ENCODE measurements at regions not wholly inside any gene's neighbourhood (a gene's known extent, or its start where the extent isn't known, plus 50 kb on each side); places are given as distances from the start of the nearest gene placed in this dataset.
"Not testable (repeated sequence)": the region's sequence is repeated elsewhere in the genome, so short reads cannot be mapped to it uniquely, and the experiment has no call there.

DNA sequence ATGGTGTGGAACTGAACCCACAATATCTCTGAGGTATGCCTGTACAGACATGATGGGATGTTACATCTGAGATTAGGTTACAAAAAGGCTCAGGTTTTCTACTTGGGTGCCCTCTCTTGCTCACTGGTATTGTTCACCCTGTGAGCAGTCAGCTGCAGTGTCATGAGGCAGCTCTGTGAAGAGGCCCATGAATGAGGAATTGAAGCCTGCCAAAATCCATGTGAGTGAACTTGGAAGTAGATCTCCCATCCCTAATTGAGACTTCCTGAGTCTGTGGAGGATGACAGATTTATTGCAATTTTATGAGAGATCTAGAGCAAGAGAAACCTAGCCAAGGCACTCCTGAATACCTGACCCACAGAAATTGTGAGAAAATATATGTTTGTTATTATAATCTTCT, 404.9 kb upstream of the ZEB2 start:
- Mint-ChIP-seq H3K4me3 (no peak overlapping the region), H3K9me3 (no peaks in the 10 kb centered on the region), H3K4me1 (ENCODE audit: low read depth) (no peaks in the 10 kb centered on the region), H3K36me3 (ENCODE audit: low read depth) (no peaks in the 10 kb centered on the region), H3K27me3 (ENCODE audit: low read depth) (no peaks in the 10 kb centered on the region), H3K27ac (no peak overlapping the region)

DNA sequence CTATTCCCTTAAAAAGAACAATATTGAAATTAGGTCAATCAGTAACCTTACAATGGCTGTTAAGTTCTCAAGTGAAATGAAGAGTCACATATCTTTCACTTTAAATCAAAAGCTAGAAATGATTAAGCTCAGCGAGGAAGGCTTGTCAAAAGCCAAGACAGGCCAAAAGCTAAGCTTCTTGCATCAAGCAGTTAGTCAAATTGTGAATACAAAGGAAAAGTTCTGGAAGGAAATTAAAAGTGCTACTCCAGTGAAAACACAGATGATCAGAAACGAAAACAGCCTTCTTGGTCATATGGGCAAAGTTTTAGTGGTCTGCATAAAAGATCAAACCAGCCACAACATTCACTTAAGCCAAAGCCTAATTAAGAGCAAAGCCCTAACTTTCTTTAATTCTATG, 402.6 kb upstream of the ZEB2 start:
- Mint-ChIP-seq H3K27me3 (ENCODE audit: low read depth) (no peaks in the 10 kb centered on the region), H3K36me3 (ENCODE audit: low read depth) (no peaks in the 10 kb centered on the region), H3K4me1 (ENCODE audit: low read depth) (no peaks in the 10 kb centered on the region), H3K9me3 (no peaks in the 10 kb centered on the region), H3K4me3 (no peak overlapping the region), H3K27ac (no peak overlapping the region)

DNA sequence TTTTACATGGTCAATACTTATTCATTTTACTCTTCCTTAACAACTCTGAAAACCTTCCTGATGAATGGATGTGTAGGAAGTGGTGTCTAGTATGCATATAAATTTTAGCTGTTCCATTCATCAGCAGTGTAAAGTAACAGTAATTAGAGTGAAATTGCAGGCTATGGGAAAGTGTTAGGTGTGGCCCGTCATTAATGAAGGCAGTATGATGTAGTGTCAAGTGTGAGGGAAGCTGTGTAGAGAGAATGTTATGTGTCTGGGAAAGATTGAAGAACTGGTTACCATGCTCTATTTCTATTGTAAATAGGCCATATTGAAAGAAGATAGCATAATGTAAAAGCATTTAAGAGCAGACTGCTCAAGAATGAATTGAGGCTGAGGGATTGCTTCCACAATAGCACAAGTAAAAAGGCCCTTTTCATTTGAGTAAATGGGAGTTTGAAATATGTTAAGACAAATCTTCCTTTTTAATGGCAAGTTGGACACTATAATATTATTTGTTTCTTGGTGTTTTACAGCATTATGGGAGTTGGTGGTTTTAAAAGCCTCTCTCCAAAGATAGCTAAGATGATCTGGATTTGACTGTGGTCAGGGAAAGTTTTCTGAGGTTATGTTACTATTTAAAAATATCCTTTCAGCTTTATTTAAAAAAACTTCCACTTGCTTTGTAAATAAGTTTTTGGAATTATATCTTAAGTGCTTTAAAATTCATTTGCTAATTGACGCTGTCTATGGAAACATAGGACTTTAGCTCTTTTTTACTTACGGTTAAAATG, 401.0 kb upstream of the ZEB2 start:
- H3K27me3 Mint-ChIP-seq (ENCODE audit: low read depth), result no peaks in the 10 kb centered on the region
- H3K4me1 Mint-ChIP-seq (ENCODE audit: low read depth), result no peaks in the 10 kb centered on the region
- H3K36me3 Mint-ChIP-seq (ENCODE audit: low read depth), result no peaks in the 10 kb centered on the region
- H3K4me3 Mint-ChIP-seq, result no peak overlapping the region
- H3K9me3 Mint-ChIP-seq, result no peaks in the 10 kb centered on the region
- H3K27ac Mint-ChIP-seq, result no peak overlapping the region

DNA sequence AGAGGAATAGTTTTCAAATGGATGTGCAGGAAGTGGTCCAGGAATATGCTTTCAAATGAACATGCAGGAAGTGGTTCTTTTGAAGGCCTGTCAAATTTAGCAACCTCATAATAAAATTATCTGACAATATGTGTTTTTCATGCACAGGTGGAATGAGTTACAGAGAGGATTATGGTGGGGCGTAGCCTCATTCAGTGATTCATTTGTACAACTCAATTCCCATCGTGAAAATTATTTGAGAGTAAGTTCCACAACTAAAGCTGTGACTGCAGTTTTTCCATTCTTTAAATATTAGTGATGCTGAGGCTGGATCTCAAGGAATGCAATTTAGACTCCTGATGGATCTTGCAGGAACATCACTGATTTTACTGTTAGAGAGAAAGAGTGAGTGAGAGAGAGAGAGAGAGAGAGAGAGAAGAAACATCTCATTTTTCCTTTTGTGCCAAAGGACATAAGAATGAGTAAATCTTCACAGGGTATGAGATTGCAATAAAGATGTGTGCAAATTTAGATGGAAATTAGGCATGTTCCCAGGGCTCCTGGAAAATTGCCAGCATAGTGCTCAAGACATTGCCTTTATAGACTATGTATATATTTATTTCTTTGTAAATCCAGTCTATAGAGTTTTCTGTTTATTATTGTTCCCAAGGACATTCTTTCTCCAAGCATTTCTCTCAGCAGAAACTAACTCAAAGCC, 394.9 kb upstream of the ZEB2 start:
- Mint-ChIP-seq H3K27me3 (ENCODE audit: low read depth) (no peaks in the 10 kb centered on the region), H3K27ac (no peak overlapping the region), H3K4me3 (no peak overlapping the region), H3K4me1 (ENCODE audit: low read depth) (no peaks in the 10 kb centered on the region), H3K9me3 (no peaks in the 10 kb centered on the region), H3K36me3 (ENCODE audit: low read depth) (no peaks in the 10 kb centered on the region)

DNA sequence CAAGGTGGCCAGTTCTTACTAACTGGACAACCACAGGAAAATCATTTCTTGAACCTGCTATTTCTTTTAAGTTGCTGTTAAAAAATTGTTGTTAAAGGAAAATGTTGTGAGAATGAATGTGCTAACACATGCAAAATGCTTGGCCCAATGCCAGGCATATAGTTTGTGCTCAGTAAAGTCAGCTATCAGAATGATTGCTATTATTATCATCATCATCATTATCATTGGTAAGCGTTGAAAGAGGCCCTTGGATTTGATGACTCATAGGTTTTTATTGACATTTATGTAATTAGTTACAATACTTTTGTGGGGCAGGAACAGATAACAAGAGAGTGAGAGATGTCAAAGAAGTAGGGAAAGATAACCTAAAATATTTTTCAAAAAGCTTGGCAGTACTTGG, 394.2 kb upstream of the ZEB2 start:
- no peaks in the 10 kb centered on the region for H3K36me3 Mint-ChIP-seq (ENCODE audit: low read depth)
- no peaks in the 10 kb centered on the region for H3K9me3 Mint-ChIP-seq
- H3K27me3 Mint-ChIP-seq (ENCODE audit: low read depth), result no peaks in the 10 kb centered on the region
- no peaks in the 10 kb centered on the region for H3K4me1 Mint-ChIP-seq (ENCODE audit: low read depth)
- H3K4me3 Mint-ChIP-seq, result no peak overlapping the region
- H3K27ac Mint-ChIP-seq, result no peak overlapping the region

DNA sequence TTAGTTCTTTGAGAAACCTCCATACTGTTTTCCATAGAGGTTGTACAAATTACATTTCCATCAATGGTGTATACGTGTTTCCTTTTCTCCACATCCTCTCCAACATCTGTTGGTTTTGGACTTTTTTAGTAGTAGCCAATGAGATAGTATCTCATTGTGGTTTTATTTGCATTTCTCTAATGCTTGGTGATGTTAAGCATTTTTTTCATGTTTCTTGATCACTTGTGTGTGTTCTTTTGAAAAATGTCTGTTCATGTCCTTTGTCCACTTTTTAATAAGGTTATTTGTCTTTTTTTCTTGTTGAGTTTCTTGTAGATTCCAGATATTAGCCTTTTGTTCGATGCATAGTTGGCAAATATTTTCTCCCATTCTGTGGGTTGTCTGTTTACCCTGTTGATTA, 392.3 kb upstream of the ZEB2 start:
- Mint-ChIP-seq H3K27ac (no peak overlapping the region), H3K36me3 (ENCODE audit: low read depth) (no peaks in the 10 kb centered on the region), H3K9me3 (no peaks in the 10 kb centered on the region), H3K4me1 (ENCODE audit: low read depth) (no peaks in the 10 kb centered on the region), H3K4me3 (no peak overlapping the region), H3K27me3 (ENCODE audit: low read depth) (no peaks in the 10 kb centered on the region)

DNA sequence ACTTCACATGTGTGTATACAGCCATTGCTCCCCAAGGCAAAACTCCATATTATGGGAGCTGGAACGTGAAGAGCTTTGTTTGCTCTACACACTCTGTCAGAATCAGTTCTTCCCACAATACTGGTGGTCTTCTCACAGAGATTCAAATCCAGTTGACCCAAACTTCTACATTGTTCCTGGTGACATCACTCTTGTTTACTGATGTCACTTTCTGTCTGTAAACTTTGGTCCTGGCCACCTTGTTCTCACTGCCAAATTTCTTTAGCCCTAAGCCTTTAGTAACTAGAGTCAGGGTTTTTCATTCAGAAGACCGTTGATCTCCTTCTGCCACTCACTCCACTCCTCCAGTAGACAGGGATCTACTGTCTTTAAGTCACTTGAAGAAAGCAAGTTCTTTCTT, 386.0 kb upstream of the ZEB2 start:
- no peaks in the 10 kb centered on the region for H3K4me1 Mint-ChIP-seq (ENCODE audit: low read depth)
- H3K4me3 Mint-ChIP-seq, result no peak overlapping the region
- H3K9me3 Mint-ChIP-seq, result peaks cover 4% of the 10 kb centered on the region
- H3K36me3 Mint-ChIP-seq (ENCODE audit: low read depth), result peaks cover 1% of the 10 kb centered on the region
- no peaks in the 10 kb centered on the region for H3K27me3 Mint-ChIP-seq (ENCODE audit: low read depth)
- H3K27ac Mint-ChIP-seq, result no peak overlapping the region

DNA sequence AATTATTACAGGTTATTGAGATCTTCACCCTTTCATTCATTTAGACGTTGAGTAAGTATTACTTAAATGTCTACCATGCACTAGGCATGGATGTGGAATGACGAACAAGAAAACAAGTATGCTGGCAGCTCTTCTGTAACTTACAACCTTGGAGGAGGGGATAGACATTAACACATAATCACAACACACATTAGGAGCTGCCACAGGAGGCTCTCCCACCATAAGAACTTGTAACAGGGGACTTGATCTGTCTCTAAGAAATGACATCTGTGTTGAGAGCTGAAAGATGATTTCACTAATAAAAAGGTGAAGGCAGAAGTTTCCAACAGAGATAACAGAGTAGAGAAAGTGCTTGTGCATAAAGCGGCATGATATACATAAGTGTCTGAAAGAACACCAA, 384.7 kb upstream of the ZEB2 start:
- H3K4me1 Mint-ChIP-seq (ENCODE audit: low read depth), result no peaks in the 10 kb centered on the region

DNA sequence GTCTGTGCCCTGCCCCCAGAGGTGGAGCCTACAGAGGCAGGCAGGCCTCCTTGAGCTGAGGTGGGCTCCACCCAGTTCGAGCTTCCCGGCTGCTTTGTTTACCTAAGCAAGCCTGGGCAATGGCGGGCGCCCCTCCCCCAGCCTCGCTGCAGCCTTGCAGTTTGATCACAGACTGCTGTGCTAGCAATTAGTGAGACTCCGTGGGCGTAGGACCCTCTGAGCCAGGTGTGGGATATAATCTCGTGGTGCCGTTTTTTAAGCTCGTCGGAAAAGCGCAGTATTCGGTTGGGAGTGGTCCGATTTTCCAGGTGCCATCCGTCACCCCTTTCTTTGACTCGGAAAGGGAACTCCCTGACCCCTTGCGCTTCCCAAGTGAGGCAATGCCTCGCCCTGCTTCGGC, 383.1 kb upstream of the ZEB2 start:
- H3K36me3 Mint-ChIP-seq (ENCODE audit: low read depth), result not testable (repeated sequence)

More for the DNA sequence above, 384.7 kb upstream of the ZEB2 start:
- no peak overlapping the region for H3K27ac Mint-ChIP-seq
- peaks cover 1% of the 10 kb centered on the region for H3K36me3 Mint-ChIP-seq (ENCODE audit: low read depth)
- H3K9me3 Mint-ChIP-seq, result peaks cover 4% of the 10 kb centered on the region
- no peak overlapping the region for H3K4me3 Mint-ChIP-seq
- H3K27me3 Mint-ChIP-seq (ENCODE audit: low read depth), result no peaks in the 10 kb centered on the region

DNA sequence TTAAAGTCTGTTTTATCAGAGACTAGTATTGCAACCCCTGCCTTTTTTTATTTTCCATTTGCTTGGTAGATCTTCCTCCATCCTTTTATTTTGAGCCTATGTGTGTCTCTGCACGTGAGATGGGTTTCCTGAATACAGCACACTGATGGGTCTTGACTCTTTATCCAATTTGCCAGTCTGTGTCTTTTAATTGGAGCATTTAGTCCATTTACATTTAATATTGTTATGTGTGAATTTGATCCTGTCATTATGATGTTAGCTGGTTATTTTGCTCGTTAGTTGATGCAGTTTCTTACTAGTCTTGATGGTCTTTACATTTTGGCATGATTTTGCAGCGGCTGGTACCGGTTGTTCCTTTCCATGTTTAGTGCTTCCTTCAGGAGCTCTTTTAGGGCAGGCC, 381.5 kb upstream of the ZEB2 start:
- not testable (repeated sequence) for H3K4me3 Mint-ChIP-seq; H3K27me3 Mint-ChIP-seq (ENCODE audit: low read depth); H3K27ac Mint-ChIP-seq; H3K9me3 Mint-ChIP-seq; H3K4me1 Mint-ChIP-seq (ENCODE audit: low read depth); H3K36me3 Mint-ChIP-seq (ENCODE audit: low read depth)

More for the DNA sequence above, 383.1 kb upstream of the ZEB2 start:
- H3K9me3 Mint-ChIP-seq; H3K27me3 Mint-ChIP-seq (ENCODE audit: low read depth); H3K27ac Mint-ChIP-seq; H3K4me3 Mint-ChIP-seq; H3K4me1 Mint-ChIP-seq (ENCODE audit: low read depth): not testable (repeated sequence)

DNA sequence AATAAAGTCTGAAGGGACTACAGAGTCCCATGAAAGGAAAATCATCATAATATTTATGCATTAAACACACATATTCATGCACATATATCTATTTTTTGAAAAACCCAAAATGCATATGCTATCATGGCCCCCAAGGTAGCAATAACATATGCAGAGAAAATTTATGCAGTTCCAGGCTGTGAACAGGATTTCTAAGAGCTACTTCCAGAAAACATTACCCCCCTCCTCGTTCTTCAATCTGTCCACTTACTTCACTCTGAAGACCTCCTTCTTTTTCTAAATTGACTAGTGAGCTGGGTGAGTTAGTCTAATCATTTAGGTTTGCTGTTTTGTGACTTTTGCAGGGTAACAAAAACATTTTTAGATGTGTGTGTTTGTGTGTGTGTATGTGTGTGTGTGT, 376.4 kb upstream of the ZEB2 start:
- H3K9me3 Mint-ChIP-seq, result no peaks in the 10 kb centered on the region

DNA sequence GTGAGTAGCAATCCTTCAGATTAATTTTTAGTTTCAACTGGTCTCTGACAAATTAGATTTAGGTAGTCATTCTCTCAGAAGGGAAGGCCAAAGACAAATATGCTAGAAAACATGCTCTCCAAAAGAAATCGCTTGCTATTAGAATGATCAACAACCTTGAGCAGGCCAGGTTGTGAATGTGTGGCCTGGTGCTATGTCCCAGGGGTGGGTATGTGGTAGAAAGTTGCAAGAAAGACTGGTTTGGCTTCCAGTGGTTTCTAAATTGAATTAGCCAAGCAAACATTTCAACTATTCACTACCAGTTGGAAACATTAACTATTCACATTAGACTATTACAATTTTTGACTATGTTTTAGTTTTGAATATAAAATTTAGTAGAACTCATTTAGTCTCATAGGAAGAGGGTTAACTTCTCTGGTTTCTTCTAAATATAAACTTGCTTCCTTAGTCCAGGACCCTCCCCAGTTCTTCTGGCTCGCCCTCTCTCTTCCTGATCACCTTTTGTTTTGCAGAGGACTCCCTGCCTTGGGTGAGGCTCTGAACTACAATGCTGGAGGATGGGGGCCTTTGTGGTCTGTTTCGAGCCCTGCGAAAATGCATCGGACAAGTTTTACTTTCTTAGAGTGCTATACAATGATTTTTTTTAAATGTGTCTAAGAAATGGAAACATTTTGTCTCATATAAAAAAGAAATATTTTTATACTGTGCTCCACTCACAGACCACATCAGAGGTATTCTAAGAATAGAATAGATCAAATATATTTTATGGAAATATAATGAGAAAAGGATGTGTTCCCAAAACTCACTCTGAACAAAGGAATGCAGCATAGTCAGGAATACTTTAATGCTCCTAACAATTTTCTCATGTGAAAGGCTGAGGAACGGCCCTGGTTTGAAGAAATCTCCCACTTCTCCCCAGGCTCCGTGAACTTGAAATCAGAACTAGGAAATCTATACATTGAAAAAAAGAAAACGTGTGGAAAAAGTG, 375.0 kb upstream of the ZEB2 start:
- H3K9me3 Mint-ChIP-seq, result no peaks in the 10 kb centered on the region
- no peak overlapping the region for H3K4me3 Mint-ChIP-seq
- no peaks in the 10 kb centered on the region for H3K4me1 Mint-ChIP-seq (ENCODE audit: low read depth)
- H3K36me3 Mint-ChIP-seq (ENCODE audit: low read depth), result no peaks in the 10 kb centered on the region
- H3K27ac Mint-ChIP-seq, result no peak overlapping the region
- H3K27me3 Mint-ChIP-seq (ENCODE audit: low read depth), result no peaks in the 10 kb centered on the region

More for the DNA sequence above, 376.4 kb upstream of the ZEB2 start:
- no peaks in the 10 kb centered on the region for H3K4me1 Mint-ChIP-seq (ENCODE audit: low read depth)
- H3K27me3 Mint-ChIP-seq (ENCODE audit: low read depth), result no peaks in the 10 kb centered on the region
- no peak overlapping the region for H3K4me3 Mint-ChIP-seq
- H3K27ac Mint-ChIP-seq, result no peak overlapping the region
- H3K36me3 Mint-ChIP-seq (ENCODE audit: low read depth), result no peaks in the 10 kb centered on the region

DNA sequence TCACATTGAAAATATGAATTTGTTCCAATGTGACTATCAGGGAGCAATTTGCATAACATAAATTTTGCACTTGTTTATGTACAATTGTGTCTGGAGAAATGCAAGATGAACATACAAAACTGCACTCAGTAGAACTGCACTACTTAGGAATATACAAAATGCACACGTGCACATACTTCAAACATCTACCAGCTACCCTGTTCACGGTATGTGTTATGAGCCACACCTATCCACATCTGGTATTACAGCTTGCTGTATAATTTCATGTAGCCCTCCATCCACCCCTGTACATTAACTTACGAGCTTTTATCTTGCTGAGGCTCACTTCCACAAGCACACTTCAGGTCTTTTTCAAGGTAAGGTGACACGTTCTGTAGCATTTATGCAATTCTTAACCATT, 373.5 kb upstream of the ZEB2 start:
- Mint-ChIP-seq H3K27me3 (ENCODE audit: low read depth) (no peaks in the 10 kb centered on the region), H3K9me3 (no peaks in the 10 kb centered on the region), H3K27ac (no peak overlapping the region), H3K36me3 (ENCODE audit: low read depth) (no peaks in the 10 kb centered on the region), H3K4me3 (no peak overlapping the region), H3K4me1 (ENCODE audit: low read depth) (no peaks in the 10 kb centered on the region)

DNA sequence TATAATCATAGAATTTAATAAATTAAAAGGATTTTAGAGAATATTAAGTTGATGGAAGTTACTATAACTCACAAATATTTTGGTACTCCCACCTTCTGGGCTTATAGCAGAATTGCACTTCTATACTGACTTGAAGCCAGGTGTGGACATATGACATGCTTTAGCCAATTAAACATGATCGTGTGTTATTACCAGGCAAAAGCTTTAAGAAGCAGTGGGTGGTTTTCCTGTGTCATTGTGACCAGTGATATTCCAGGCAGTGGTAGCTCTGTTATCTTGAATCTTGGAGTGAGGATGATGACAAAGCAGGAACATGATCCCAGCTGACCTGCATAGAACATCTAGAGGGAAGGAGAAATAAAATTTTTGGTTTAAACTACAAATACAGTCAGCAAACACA, 370.9 kb upstream of the ZEB2 start:
- Mint-ChIP-seq H3K36me3 (ENCODE audit: low read depth) (no peaks in the 10 kb centered on the region), H3K27me3 (ENCODE audit: low read depth) (no peaks in the 10 kb centered on the region), H3K4me3 (no peak overlapping the region), H3K4me1 (ENCODE audit: low read depth) (no peaks in the 10 kb centered on the region), H3K27ac (no peak overlapping the region), H3K9me3 (no peaks in the 10 kb centered on the region)

Data from T-helper 1 cell treated with Interleukin-12 subunit alpha and Interleukin-12 subunit beta and Interleukin-4 antibody, amounts not matched to agents 30 μg/mL and 1 μg/mL, for 36 hours (primary cell).